Cardiac septum (tissue), 1 donor: ENCODE measurements at regions not wholly inside any gene's neighbourhood (a gene's known extent, or its start where the extent isn't known, plus 50 kb on each side); places are given as distances from the start of the nearest gene placed in this dataset.

ENCODE experiments used
- DNase-seq: peaks from one replicate; pipeline ENCODE4 v3.0.0-alpha.2; 2020; ENCODE audit warnings: low spot score
- intact Hi-C: fragments of 100-400 bp; cut with DNase I; formaldehyde crosslinking; loops from one replicate; pipeline ENCODE4 v1.14.0; 2022
- donor health status: DM: no; HTN: no; CAD: no.

DNA sequence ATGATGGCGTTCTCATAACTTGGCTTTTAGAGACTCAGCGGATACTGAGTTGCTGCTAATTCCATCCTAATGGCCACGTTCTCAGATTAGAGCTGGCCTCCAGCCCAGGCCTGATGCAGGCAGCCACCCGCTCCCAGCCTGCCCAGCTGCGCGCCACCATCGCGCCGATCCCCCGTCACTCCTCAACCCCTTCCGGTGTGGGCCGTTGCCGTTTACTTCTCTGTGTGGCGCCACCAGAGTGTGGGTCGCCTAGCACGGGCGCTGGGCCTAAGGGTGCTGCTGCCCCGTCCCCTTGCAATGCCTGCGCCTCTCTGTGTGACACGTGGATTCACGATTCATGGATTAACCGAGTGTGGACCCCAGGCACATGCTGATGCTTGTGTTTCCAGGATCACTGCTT is 1116.0 kb downstream of the BRD1 start:
- peak; percentile 38 for DNase-seq
- intact Hi-C loops = no loop called here

DNA sequence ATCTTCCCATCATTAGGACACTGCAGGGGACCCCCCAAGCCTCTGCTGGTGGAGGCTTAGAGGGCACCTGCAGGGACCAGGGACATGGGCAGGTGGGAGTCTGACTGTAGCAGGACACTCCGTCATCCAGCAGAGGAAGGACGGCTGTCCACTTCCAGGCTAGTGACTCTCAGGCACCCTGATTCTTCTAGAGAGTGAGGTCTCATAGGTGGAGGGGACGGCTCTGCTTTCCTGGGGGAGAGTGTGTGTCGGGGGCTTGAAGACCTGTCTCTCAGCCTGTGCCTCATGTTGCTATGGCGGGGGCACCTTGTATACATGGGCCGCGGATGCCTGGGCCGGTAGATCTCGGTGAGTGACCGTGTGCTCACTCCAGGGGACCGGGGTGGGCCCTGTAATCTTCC is 1116.6 kb downstream of the BRD1 start:
- no peak for DNase-seq
- intact Hi-C loops = no loop called here

DNA sequence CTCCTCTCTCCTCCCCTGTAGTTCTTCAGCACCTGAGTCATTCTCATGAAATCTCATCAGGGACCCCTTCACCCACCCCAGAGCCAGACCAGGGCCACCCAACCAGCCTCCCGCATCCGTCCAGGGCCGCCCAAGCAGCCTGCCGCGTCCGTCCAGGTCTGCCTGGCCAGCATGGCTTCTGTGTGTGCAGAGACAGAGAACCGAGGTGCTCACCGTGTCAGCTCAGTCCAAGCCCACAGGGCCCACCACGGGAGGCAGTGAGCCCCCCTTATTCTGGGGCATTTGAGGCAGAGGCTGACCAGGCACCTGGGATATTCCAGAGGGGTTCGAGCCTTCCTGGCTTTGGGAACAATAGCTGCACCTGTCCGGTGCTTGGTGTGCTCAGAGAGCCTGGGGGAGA is 1117.3 kb downstream of the BRD1 start:
- DNase-seq = peak; percentile 56
- intact Hi-C loops = no loop called here

DNA sequence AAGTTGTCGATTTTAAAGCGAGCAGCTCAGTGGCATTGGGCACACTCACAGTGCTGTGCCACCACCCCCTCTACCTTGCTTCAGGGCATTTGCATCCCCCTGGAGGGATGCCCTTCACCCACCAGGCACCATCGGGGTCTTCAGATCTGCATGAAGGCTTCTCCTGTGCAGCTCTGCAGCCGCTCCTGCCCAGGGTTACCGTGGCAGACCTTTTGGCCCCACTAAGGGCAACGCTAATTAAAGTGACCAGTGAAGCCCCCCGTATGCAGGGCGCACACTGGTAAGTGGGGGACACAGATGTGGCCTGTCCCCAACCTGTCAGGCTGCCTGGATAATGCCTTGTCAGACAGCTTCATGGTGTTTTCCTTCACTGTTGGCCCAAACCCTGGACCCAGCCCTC is 1117.7 kb downstream of the BRD1 start:
- intact Hi-C loops = no loop called here
- DNase-seq = peak; percentile 62

DNA sequence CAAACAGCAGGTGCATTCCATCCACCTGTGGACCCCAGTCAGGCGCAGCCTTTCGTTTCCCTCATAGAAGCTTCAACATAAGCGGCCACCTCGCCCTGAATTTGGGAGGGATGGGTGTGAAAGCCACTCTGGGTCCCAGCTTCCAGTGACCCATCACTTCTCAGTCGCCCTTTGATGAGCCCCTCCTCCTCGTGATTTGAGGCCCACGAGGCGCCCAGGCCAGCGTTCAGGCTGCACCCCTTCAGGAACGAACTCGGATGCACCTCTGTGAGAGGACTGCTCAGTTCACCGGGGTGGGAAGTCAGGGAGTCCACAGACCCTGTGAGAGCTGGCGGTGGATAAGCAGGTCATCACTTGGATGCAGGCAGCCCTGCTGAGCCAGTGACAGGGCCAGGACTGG is 1118.2 kb downstream of the BRD1 start:
- intact Hi-C loops = no loop called here
- DNase-seq = peak; percentile 67

DNA sequence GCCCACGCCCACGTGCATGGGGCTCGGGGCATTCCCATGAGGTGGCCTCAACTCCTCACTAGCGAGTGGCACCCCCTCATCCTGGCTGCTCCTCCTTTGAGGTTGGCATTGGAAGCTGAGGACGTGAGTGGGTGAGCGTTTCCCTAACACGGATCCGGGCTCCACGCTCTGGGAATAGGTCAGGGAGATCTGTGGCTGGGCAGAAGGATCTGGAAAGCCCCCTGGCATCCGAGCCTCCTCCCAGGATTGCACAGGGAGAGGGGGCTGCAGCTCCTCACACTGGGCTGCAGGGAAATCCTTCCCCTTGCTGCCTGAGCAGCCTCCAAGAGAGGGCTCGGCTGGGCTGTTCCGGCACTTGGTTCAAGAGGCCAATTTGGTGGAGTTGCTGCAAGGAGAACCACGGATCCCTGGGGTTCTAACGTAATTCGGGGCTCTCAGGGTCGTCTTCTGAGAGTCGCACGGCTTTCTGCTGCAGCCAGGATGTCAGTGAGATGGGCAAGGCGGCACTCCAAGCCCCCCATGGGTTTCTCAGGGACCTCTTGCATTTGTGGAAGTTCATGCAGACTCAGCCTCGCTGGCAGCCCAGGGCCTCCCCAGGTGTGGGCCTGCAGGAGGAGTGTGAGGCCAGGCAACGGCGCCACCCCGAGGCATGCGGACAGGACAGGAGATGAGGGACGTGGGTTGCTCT is 1119.0 kb downstream of the BRD1 start:
- intact Hi-C loops = no loop called here
- peak; percentile 72 for DNase-seq

DNA sequence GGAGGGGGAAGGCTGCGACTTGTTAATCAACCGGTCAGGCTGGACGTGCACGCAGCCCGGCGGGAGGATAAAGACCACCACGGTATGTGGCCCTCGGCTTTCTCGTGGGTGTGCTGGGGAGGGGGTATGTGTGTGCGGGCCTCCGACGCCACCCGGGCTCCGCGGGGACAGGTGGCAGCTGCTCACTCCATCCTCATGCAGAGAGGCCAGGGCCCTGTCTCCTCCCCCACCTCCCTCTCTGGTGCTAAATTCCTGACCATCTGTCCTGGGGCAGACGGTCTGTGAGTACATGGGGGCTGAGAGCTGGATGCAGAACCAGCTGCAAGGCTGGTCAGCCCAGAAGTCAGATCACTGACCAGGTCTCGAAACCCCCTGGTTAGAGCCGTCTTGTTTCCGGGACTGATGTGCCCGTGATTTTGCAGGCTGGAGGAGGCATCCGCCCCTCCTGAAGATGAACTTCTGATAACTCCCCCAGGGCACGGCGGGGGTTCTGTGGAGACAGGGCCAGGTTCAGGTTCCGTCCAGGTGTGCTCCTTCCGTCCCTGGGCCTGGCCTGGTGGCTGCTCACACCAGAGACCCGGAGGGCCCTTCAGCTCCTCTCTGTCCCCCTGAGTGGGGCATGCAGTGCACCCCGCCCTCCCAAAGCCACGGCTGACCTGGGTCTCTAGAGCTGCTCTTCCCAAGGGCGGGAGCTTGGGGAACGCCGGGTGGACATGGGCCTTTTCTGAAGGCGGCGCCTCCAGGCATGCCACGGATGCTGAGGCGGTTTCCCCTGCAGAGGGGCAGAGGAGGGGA is 1119.7 kb downstream of the BRD1 start:
- intact Hi-C loops = no loop called here
- peak; percentile 35 for DNase-seq

DNA sequence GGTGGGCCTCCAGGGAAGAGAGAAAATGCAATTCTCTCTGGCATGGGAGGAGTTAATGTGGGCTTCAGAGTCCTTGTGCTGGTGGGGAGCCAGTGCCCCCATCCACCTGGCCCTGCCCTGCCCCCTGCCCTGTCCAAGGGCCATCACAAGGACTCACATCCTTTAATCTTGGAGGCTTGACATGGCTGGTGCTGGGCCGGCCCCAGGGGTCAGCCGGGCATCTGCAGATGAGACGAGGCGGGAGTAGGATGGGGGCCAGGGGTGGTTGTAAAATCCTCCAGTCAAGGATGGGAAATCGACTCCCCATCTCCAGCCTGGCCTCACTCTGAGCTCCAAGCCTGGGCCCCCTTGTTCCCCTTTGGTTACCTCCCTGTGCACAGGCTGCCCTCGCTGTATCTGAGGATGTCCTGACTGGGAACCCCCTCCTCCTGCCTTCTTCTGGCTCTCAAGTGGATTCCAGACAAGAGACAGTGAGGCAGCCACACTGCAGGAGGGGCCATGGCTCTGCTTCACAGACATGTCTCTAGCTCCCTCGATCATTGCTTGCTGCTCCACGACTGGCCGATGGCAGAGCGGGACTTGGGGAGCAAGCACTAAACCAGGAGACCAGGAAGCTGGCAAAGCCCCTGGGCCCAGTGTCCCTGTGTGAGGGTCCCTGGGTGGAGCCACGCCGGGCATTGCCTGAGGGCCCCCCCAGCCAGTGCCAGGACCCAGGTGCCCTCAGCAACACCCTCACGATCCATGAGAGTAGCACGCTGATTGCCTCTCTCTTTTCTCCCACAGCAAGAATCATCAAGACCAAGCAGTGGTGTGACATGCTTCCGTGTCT is 1120.5 kb downstream of the BRD1 start:
- peak; percentile 69 for DNase-seq
- intact Hi-C loops = no loop called here

DNA sequence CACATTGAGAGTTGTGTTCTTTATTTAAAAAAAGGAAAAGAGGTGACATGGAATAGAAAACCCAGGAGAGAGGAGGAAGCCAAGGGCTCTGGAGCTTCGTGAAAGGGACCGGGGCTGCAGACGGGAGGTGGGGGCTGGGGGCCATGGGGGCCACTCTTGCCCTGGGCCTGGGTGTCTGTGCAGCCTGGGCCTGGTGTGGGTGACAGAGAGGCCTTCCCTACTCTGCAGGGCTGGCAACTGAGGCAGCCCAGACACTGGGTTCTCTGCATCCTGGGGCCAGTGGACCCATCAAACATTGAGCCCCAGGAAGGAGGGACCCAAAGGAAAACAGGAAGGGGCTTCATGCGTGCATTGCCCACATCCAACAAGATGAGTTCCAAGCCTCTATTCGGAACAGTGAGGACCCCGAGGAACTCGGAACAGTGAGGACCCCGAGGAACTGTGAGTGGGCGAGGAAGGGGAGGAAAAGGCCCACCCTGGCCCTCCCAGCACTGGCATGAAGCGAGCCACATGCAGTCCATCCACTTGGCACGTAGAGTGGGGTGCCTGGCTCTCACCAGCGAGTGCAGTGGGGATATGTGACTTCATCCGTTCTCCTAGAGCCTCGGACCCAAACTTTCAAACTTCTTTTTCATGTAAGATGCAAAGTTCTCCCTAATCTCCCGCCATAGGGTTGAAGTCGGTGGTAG is 1121.6 kb downstream of the BRD1 start:
- DNase-seq = no peak
- intact Hi-C loops = no loop called here

DNA sequence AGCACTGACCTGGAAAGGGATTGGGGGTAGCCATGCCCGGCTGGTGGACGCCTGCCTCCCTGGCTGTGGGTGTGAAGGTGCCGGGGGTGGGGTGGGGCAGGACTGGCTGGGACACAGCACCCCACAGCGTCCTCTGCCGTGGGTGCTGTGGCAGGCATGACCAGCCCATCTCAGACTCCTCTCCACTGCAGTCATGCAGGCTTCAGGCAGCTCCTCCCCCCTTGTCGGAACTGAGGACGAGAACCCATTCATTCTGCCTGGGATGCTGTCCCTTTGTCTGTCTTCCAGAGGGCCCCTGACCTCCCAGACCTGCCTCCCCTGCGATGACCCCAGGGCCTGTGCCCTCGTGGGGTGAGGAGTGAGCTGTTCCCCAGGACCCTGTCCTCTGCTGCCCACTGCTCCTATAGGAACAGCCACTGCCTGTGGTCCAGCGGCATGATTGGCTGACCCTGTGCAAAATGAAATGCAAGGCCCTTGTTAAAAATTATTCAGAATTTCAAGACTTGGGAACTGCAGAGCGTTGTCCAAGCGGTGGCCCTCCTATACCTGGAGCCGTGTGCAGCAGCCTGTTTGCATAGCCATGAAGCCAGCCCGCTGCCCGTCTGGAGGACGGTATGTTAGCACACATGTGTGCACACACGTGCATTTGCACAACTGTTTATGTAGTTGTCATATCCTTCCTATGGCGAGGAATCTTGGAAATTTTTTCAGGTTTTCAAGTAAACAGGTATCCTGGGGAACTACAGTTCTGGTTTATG is 1122.3 kb downstream of the BRD1 start:
- intact Hi-C loops = no loop called here
- peak; percentile 67 for DNase-seq

DNA sequence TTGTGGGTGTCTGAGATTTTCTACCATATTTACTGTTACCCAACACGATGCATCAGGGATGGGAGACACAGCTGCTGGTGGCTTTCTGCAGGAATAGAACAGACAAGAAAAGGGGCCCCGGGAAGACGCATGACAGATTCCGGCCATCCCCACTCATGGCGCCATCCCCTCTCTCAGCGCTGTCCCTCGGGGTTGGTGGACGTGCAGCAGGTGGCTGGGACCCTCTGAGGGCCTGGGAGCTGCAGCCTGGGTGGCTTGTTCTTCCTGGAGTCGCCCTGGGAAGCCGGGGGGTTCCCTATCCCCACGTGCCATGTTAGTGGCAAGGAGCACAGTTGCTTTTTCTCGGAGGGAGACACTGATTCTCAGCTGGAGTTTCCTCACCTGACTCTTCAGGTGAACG is 1123.3 kb downstream of the BRD1 start:
- intact Hi-C loops = no loop called here
- DNase-seq = peak; percentile 27

DNA sequence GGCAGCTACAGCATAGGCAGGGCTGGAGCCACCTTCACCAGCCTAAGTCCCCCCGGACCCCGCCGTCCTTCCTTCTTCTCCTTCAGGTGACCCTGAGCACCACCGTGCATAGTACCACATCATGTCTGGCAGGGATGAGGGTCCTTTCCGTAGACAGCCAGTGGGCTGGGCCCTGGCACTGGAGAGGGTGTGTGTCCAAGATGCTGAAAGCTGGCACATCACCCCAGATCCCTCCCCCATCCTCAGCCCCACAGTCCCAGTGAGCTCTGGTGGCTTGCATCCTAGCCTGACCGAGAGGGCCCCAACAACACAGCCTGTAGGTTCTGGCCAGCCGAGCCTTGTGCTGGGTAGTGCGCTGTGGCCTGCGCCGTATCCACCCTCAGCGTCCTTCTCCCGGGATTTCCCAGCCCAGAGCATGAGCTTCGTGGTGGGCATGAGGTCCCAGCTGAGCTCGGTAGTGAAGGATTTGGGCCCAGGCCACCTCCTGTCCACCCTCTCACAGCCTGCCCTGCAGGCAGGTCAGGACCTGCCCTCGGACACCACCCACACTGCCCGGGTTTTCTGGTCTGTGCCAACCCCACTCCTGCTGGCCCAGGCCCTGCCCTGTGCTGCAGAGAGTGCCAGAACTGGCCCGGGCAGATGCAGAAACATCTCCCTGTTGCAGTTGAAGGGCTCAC is 1124.3 kb downstream of the BRD1 start:
- intact Hi-C loops = no loop called here
- DNase-seq = peak; percentile 20

DNA sequence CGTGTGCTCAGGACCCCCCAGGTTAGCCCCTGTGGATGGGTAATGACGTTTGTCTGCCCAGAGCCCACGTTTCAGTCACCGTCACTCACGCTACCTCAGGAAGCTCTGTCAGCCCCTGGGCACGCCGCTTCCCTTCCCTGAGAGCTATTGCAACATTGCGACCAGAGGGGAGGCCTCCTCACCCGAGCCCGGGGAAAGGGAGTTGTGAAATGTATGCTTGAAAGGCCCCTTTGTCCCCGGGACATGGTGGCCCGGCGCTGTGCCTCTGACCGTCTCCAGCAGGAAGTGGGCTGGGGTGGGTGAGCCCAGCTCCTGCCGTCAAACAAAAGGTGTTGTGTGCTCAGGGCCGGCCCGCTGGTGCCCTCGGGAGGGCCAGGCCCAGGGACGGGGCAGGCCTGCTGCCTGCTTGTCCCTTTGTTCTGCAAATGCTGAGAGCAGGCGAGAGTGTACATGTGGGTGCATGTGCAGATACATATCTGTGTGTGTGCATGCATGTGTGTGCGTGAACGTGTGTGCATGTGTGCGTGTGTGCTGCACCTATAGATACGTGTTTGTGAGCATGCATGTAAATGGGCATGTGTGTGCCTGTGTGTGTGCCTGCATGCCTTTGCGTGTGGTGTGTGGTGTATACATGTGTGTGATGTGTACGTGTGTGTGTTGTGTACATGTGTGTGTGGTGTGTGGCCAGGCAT is 1125.0 kb downstream of the BRD1 start:
- no peak for DNase-seq
- intact Hi-C loops = no loop called here

DNA sequence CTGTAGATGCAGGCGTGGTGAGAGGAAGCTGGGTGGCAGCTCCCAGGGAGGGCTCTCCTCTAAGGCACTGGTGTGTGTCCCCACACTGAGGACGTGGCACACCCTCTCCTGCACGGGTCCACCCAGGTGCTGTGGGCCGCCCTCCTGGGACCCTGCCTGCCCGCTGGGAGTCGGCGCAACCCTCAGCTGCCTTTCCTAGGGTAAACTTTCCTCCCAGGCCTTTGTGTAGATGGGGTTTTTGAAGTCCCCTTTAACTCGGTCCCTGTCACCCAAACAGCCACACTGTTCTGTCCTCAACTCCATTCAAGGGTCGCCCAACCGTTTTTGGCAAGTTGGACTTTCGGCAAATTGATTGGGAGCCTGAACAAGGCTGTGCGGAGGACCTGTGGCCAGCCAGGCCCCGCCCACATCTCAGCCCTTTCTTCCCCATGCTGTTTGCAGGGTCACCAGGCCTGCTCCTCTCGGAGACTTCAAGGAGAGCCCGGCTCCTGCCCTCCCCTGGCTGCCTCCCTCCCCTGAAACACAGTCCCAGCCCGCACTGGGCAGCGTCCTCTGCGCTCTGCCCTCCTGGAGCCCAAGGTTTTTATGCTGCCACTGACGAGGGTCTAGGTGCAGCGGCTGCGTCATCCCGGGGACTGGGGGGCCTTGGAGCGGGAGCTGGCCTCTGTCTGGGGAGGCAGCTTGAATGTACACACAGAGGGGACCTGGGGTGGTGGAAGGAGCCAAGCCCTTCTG is 1126.2 kb downstream of the BRD1 start:
- no peak for DNase-seq

DNA sequence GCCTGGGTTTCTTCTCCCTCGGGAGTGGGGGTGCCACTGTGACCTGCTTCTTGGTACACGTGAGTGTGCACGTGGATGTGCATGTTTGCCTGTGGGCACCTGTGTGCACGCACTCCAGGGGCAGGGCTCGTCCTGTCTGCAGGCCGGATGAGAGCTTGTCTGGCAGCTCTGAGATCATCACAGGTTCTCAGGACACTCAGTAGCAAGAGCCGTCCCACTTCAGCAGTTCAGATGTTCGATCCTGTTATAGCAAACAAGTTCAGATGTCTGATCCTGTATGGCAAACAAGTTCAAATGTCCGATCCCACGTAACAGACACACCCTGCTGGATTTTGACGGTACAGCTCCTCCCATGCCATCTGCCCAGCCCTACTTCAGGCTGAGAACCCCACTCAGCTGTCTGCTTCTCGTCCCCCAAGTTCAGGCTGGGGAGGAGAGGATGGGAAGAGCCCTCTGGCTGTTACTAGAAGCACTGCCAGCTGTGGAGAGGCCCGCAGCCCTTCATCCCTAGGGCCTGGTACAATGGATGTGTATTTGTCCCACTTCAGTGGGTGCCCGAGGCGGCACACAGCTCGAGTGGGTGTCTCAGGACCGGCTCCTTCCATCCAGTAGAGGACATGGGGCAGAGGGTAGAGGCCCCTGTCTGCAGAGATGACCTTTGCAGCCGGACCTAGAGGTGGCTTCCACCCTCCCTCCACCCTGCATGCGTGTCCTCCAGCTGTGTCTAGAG is 1126.9 kb downstream of the BRD1 start:
- no peak for DNase-seq
- intact Hi-C loops = no loop called here

More for the DNA sequence above, 1126.2 kb downstream of the BRD1 start:
- intact Hi-C loops = no loop called here

DNA sequence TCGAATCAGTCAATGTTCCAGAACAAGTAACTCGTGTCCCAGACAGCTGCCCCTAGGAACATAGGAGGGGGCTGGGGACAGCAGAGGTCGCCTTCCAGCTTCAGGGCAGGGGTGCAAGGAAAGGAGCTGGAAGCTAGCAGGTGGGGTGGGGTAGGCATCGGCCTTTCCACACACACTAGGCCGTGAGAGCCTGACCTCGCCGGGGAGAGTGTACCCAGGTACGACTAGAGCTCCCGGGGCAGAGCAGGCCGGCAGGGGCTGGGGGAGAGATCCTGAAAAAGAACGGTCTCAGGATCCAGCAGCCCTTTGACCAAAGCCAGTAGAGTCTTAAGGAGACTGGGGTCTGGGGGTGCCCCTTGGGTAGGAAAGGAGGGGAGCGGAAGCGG is 1127.5 kb downstream of the BRD1 start:
- intact Hi-C loops = no loop called here

DNA sequence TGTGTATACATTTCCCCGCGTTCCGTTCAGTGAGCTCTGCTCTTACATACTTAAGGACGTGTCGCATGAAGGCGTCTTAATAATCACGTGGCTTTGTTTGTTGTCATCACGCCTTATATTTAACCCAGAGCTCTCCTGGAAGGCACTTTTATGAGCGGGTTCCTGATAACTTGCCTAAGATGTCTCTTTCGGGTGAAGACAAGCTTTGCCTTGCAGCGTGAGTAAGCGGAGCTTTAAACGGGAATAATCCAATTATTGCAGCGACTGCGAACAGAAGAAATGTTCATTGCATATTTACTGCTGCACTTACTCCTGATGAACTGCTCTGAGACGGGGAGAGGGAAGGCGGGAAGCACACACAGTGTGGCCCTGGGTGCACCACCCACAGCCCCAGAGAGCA is 1128.2 kb downstream of the BRD1 start:
- intact Hi-C loops = no loop called here
- no peak for DNase-seq

More for the DNA sequence above, 1127.5 kb downstream of the BRD1 start:
- DNase-seq = no peak
